ENCODE measurements at regions not wholly inside any gene's neighbourhood (a gene's known extent, or its start where the extent isn't known, plus 50 kb on each side); places are given as distances from the start of the nearest gene placed in this dataset.

- TF ChIP-seq, protein P1, sequence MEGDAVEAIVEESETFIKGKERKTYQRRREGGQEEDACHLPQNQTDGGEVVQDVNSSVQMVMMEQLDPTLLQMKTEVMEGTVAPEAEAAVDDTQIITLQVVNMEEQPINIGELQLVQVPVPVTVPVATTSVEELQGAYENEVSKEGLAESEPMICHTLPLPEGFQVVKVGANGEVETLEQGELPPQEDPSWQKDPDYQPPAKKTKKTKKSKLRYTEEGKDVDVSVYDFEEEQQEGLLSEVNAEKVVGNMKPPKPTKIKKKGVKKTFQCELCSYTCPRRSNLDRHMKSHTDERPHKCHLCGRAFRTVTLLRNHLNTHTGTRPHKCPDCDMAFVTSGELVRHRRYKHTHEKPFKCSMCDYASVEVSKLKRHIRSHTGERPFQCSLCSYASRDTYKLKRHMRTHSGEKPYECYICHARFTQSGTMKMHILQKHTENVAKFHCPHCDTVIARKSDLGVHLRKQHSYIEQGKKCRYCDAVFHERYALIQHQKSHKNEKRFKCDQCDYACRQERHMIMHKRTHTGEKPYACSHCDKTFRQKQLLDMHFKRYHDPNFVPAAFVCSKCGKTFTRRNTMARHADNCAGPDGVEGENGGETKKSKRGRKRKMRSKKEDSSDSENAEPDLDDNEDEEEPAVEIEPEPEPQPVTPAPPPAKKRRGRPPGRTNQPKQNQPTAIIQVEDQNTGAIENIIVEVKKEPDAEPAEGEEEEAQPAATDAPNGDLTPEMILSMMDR (IDR thresholded peaks at IDR 0.05; ENCODE audit: insufficient read depth, low read length, poor library complexity, severe bottlenecking) = no peak
- H3K27me3 ChIP-seq (ENCODE audit: control insufficient read depth, insufficient read depth, low read length) = no peaks in the 10 kb centered on the region
- H3K36me3 ChIP-seq (ENCODE audit: control insufficient read depth, insufficient read depth, low read length) = no peaks in the 10 kb centered on the region
- no peak overlapping the region for H3K4me3 ChIP-seq (ENCODE audit: low read depth, low read length)
- no peak for DNase-seq (ENCODE audit: low read depth)
Measured at GRCh38 chr1:177732178-177732577, 237.7 kb downstream of the SEC16B start.

GRCh38 chr1:177729646-177730045, 240.2 kb downstream of the SEC16B start:
- TF ChIP-seq, protein P1 (IDR thresholded peaks at IDR 0.05; ENCODE audit: insufficient read depth, low read length, poor library complexity, severe bottlenecking) = no peak
- Histone ChIP-seq H3K27me3 (ENCODE audit: control insufficient read depth, insufficient read depth, low read length) (no peaks in the 10 kb centered on the region), H3K36me3 (ENCODE audit: control insufficient read depth, insufficient read depth, low read length) (no peaks in the 10 kb centered on the region), H3K4me3 (ENCODE audit: low read depth, low read length) (no peak overlapping the region)
- DNase-seq (ENCODE audit: low read depth) = no peak

DNA sequence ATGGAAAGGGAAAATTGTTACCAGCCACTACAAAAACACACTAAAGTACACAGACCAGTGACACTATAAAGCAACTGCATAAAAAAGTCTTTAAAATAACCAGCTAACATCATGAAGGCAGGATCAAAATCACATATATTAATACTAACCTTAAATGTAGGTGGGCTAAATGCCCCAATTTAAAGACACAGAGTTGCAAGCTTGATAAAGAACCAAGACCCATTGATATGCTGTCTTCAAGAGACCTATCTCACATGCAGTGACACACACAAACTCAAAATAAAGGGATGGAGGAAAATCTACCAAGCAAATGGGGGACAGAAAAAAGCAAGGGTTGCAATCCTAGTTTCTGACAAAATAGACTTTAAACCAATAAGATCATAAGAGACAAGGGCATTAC, 246.3 kb downstream of the SEC16B start:
- no peak for DNase-seq (ENCODE audit: low read depth)
- H3K4me3 ChIP-seq (ENCODE audit: low read depth, low read length) = no peak overlapping the region
- no peaks in the 10 kb centered on the region for H3K27me3 ChIP-seq (ENCODE audit: control insufficient read depth, insufficient read depth, low read length)
- no peaks in the 10 kb centered on the region for H3K36me3 ChIP-seq (ENCODE audit: control insufficient read depth, insufficient read depth, low read length)
- TF ChIP-seq, protein P1 (IDR thresholded peaks at IDR 0.05; ENCODE audit: insufficient read depth, low read length, poor library complexity, severe bottlenecking) = no peak

GRCh38 chr1:177710696-177711620, 258.9 kb downstream of the SEC16B start:
- Histone ChIP-seq H3K27me3 (ENCODE audit: control insufficient read depth, insufficient read depth, low read length) (peaks cover 11% of the 10 kb centered on the region), H3K36me3 (ENCODE audit: control insufficient read depth, insufficient read depth, low read length) (no peaks in the 10 kb centered on the region), H3K4me3 (ENCODE audit: low read depth, low read length) (no peak overlapping the region)
- TF ChIP-seq, protein P1 (IDR thresholded peaks at IDR 0.05; ENCODE audit: insufficient read depth, low read length, poor library complexity, severe bottlenecking) = no peak
- DNase-seq (ENCODE audit: low read depth) = no peak

DNA sequence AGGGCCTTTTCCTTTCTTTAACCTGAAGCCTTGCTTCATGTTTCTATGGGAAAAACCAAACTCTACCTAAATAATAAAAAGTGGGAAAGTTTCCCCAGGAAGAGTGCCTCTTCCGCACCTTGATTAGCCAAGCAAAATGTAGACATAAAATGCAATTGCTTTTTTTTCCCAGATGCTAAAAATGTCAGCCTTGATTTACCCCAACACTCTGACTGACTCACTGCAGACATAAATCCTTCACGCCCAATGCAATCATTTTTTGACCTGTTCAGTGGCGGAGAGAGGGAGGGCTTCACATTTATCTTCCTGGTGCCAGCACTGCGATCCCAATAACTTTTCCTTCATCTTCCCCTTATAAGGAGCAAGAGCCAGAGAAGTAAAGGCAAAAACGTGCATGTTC, 261.5 kb downstream of the SEC16B start:
- H3K27me3 ChIP-seq (ENCODE audit: control insufficient read depth, insufficient read depth, low read length) = peaks cover 11% of the 10 kb centered on the region
- TF ChIP-seq, protein P1 (IDR thresholded peaks at IDR 0.05; ENCODE audit: insufficient read depth, low read length, poor library complexity, severe bottlenecking) = no peak

More for the DNA sequence above, 261.5 kb downstream of the SEC16B start:
- DNase-seq (ENCODE audit: low read depth) = no peak
- Histone ChIP-seq H3K36me3 (ENCODE audit: control insufficient read depth, insufficient read depth, low read length) (no peaks in the 10 kb centered on the region), H3K4me3 (ENCODE audit: low read depth, low read length) (no peak overlapping the region)

All from kidney epithelial cell (primary cell).